HG03432 (cell line): ENCODE measurements at regions not wholly inside any gene's neighbourhood (a gene's known extent, or its start where the extent isn't known, plus 50 kb on each side); places are given as distances from the start of the nearest gene placed in this dataset.

Experiments used
- ATAC-seq: cut with Tn5 transposase; IDR thresholded peaks from one replicate; pipeline ENCODE4 v1.9.1; 2021; ENCODE audit warnings: mild to moderate bottlenecking, moderate library complexity; ENCODE audit not compliant: unreplicated experiment

DNA sequence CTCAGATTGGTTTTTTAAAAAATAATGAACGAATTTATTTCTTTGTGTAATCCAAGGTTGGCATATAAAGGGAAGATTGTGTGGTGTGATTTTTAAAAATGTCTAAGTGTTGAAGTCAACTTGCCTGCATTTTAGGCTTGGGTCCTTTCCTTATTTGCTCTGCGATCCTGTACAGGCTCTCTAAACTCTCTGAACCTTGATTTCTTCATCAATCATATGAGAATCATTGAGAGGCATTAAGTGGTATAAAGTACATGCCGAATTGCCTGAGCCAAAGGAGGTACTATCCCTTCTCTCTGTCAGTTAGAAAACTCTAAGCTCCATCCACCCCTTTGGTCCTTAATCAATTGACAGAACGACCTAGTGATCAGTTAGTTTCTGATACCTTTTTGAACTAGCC is 440.4 kb upstream of the MEX3C start:
- ATAC-seq: no peak

DNA sequence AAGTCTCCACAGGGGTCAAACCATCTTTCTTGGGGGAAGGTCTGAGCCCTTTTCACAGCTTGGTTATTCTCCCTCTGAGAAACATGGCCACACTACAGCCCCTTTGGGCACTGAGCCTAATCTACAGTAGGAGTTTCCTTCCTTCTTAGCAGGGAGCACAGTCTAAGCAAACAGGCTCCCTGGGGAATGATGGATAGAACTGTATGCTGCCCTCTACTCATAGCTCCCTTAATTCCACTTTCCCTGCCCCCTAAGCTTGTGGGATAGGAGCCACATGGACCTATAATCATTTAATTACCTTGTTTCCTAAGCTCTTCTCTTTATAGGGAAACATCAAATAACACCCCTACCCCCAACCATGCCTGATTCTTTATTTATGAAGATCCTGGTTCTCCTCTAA is 442.1 kb upstream of the MEX3C start:
- no peak for ATAC-seq

DNA sequence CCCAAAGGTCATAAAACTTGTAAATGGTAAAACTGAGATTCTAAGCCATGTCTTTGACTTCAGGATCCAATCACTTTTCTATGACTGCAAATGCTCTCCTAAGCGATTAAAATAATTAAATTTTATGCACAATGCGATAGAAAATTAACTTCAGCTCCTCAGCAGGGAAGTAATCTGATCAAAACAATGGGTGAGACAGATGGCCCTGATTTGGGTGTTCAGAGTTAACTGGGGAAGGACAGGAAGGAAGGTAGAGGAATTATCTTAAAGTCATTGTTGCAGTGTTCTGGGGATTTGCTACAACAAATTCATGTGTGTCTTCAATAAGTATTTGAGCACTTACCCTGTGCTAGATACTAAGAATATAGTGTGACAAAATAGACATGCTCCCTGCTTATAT is 446.0 kb upstream of the MEX3C start:
- ATAC-seq: no peak

DNA sequence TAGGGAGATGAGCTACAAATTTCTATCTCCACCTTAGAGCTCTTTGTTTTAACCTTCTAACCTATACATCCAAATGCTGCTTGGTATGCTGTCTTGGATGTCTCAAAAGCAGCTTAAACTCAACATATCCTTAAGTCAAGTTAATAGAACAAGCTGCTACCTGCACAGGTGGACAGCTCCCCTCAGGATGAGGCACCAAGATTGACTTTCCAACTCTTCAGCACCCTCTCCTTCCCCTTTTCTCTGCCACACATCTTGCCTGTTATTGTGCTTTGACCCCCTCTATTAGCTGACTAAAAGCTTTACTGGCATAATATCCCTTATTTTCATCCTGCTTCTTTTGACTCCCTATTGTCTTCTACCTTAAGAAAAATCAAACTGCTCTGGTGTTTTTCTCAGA is 448.1 kb upstream of the MEX3C start:
- ATAC-seq: no peak

DNA sequence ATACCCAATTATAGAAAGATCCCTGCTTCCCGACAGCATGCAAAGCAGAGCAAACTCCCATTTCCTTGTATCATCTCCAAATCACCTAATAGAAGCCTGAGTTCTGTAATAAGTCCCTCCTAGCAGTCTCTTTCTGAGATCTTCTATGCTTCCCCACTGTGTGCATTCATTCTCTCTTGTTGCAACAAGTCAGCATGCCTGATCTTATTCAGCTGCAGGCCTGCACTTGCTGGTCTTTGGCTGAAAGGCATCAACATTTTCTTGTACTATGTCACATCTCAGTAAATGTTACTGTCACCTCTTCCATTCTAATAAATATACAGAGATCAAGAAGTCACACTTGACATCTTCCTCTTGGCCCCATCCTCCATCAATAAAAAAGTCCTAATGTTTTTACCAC is 449.9 kb upstream of the MEX3C start:
- ATAC-seq: no peak

DNA sequence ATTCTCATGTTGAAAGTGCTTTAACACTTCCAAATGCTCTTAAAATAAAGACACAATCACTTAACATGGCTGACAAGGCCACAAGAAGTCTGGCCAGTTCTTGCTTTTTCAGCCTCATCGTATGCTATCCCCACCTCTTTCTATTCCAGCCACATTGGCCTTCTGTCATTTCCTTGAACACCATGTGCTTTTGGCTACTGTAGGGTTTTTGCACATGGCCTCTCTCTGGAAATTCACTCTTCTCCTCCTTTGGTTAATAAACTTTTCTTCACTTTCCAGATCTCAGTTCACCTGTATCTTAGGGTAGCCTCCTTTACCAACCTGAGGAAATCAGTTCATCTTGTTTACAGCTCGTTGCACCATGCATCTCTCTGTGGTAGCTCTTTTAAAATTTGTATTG is 450.5 kb upstream of the MEX3C start:
- no peak for ATAC-seq

DNA sequence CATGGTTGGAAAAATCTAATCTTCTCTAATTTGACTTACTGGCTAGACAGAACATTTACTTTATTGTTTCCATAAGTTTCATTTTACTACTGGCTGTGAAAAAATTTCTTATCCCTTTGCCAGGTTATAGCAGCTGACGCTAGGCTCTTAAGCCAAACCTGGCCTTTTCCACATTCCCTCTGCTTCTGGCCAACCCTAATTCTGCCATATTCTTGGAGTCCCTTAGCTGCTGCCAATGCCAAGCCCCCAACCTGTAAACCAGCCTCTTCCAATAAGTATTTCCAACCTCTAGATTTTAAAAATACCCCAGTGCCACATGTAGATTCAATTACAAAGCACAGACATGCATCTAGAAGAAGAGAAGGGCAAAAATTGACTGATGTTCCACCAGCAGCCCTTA is 452.3 kb upstream of the MEX3C start:
- ATAC-seq: no peak

DNA sequence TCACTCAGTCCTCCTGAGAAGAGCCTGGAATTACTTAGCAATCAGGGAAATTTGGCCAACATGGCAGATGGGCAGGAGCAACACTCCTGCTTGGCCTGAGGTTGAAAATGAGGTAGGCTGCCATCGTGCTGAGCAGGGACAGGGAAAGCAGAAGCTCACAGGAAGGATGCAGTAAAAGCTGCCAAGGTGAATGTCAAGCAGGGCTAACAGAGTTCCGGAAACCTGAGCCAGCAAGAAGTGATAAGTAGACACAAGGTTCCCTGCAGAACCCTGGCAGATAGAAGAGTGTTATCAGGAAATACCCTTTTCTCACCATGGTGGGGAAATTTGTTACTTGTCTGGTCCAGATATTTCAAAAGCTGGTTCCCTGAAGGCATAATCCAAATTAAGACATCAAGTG is 454.3 kb upstream of the MEX3C start:
- ATAC-seq: no peak

DNA sequence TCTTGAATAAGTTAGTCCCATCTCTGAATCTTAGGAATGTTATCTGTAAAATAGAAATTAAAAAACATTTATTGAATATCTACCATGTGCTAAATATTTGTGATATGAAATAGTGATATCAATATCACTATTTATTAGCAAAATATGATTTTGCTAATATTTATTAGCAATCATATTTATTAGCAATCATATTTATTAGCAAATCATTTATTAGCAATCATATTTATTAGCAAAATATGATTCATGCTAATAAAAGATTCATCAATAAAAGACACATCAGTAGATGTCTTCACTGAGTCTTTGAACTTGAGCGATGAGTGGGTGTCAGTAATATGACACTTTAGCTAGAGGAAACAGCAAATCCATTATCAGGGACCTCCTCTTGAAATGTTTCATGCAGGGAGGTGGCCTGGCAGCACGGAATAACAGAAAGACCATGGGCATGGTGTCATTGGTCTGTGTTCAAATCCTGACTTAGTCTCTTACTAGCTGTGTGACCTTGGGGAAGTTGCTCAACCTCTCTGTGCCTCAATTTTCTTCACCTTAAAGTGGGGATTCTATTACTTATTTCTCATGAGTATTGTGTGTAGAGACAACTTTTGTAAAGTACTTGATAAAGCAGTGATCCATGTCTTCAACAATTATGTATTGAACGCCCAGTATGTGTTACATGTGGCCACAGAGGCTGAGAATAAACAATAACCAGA is 456.2 kb upstream of the MEX3C start:
- ATAC-seq: no peak

DNA sequence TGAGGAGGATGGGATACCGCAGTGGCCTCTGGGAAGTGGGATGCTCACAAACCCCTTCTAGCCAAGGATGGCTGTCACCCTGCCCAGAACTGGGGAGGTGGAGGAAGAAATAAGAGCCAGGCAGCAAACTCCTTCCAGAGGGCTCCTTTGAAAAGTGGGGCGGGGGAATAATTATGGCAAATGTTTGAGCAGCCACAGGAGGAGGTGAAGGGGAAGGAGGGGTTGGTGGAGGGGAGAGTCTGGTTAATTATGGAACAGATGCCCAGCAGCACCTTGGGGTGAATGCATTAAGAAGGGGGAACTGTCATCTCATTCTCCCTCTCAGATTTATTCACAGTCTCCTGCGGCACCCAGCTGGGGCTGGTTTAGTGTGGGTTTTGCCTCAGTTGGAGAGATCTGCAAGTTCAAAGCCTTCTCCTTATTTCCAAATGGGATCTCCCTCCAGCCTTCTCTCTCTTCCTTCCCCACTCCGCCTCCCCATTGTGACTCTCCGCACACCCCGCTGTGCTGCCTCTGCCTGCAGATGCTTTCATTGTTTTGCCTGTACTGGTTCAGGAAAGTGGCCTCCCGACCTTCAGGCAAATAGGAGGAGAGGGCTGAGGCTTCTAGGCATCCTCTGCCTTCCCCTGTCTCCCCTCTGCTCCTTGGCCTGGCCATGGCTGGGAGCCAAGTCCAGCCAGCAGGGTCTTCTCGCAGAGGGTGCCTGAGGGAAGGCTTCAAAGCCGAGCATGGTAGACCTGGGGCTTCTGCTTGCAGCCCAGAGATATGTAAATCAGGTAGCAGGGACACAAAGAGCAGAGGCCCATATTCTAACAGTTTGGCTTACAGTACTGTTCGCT is 457.2 kb upstream of the MEX3C start:
- peak; percentile 78 for ATAC-seq

DNA sequence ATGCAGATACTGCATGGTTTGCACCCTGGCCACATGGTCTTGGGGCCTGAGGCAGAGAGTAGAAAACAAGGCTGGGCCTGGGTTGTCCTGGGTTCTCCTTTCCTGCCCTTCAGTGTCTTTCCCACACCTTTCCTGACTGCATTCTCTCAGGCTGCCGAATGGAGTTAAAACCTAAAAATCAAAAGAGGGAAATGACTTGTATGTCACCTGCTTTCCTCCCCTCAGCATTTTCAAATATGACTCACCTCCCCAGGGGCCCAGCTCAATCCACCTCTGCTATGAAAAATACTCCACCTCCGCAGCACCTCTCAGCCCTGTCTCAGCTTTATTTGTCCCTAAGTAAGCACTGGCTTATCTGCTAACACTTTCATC is 457.8 kb upstream of the MEX3C start:
- peak; percentile 93 for ATAC-seq

DNA sequence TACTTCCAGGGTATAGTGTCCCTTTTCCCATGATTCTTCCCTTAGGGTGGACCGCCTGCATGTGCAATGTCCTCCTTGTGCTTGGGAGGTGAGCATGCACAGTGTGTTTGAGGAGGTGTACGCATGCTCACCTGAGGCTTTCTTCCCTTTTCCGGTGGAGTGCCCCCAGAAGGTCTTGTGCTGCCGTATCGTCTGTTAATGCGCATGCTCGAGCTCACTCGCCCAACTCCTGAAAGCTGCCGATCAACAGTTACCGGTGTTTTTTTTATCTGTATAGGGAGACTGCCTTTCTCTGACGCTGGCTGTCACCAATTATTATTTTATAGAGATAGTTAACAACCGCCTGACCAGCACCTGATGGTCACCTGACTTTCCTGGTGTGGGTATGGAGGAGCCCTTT is 458.8 kb upstream of the MEX3C start:
- no peak for ATAC-seq

DNA sequence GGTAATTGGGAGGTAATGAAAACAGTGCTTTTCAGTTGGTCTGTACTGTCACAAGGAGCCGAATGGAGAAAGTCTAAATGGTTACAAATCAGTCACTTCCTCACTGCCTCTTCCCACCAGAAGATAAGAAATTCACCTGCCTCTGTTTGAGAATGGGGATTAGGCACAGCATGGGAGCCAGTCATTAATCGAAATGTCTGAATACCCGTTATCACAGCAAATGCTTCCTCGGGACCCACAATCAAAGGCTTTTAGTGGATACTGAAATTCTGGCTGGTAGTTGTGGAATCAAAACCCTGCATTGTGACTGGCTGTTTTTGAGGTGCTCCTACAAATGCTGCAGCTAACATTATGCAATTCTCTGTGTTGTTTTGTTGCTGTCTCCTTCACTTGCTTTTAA is 461.0 kb upstream of the MEX3C start:
- no peak for ATAC-seq

DNA sequence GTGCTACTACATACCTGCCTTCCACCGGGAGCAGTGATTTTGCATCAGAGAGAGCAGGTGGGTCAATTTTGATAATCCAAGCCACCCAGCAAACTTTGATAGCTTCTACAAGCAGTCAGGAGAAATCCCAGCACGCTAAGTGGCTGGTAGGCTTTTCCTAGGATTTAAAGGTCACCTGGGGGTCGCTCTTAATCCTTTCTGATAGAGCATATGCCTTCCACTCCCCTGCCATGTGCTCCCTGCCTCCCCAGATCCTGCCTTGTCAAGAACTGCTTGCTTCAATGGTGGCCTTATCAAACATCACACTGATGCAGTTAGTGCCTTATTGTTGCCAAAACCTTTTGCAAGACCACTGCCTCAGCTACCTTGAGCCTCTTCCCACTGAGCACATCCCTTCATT is 462.3 kb upstream of the MEX3C start:
- no peak for ATAC-seq

DNA sequence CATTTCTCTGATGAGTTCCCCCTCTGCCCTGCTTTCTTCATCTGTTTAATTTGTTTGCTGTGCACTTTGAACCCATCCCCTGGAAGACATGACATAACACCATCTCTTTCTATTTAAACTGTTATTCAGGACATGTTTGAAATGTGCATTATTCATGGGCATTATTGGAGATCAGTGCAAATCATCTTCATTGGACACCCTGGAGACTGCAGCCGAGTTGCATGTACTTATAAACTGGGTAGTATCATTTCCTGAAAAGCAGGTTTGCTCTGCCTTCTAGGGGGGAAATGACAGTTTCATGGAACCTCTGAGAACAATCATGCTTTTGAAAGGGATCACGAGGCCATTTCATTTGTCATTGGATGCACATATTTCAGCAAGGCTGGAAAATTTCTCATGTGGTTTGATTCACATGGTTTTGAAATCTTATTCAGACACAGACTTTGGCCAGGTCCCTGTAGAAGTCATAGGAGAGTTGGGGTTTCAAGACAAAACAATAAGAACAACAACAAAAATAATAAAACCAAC is 462.8 kb upstream of the MEX3C start:
- no peak for ATAC-seq

DNA sequence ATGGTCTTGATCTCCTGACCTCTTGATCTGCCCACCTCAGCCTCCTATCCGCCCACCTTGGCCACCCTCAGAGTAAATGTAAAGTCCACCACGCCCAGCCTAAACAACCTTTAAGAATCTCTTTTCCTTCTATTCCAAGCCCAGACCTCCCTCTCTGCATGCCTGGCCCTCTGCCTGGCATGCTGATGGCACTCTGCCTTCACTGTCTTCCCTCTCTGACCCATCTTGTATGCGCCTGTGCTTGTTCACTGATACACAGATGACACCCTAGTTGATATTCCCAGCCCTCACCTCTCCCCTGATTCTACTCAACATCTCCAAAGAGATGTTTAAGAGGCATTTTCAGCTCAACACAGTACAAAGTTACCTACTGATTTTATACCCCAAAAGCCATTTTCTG is 466.8 kb upstream of the MEX3C start:
- ATAC-seq: no peak

DNA sequence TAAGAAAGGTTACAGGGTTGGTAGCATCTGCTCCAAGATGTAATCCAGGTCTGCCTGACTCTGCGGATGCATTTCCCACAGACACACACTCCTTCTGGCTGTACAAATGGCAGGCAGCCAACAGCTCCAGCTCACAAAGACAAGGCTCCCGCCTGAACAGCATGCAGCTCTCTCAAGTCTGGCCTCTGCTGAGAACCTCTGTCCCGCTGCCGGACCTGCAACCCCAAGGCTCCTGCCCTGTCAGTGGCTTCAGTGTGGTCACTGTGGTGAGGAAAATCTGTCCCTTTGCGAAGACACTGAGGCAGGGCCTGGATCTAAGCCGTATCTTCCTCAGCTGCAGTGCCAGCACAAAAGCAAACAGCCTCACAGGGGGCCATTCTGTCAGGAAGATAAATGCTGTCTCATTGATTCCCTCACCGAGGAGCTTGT is 469.3 kb upstream of the MEX3C start:
- ATAC-seq: no peak

DNA sequence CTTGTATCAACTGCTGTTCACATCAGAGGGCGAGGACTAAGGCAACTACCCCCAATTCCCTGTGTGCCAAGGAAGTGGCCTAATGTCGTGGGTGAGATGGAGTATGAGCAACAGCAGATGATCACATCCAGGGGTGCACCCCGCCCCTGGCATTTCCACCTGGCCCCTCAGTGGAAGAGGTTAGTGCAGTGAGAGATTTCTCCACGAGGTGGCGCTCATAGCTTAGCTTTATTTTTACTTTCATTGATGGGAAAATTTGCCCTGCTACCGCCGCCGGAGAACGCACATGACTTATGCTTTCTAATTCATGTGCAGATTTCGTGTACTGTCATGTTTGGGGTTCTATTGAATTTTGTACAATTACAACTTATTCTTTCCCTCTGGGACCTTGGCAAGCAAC is 470.6 kb upstream of the MEX3C start:
- ATAC-seq: peak; percentile 73

DNA sequence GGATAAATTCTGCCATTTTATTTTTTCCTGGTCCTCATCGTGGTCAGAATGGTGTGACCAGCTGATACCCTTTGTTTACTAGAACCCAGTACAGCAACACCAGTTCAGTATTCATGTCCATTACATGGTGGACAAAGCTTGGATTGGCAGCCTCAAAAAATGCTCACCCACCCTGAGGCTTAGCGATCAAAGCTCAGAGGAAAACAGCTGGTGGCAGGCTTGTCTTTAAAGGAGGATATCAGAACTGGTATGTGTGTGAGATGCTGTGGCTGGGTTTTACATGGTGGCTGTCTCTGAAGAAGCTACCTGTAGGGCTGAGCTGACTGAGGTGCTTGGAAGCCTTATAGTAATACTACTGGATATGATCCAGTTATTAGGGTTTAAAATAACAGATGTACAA is 471.1 kb upstream of the MEX3C start:
- no peak for ATAC-seq

DNA sequence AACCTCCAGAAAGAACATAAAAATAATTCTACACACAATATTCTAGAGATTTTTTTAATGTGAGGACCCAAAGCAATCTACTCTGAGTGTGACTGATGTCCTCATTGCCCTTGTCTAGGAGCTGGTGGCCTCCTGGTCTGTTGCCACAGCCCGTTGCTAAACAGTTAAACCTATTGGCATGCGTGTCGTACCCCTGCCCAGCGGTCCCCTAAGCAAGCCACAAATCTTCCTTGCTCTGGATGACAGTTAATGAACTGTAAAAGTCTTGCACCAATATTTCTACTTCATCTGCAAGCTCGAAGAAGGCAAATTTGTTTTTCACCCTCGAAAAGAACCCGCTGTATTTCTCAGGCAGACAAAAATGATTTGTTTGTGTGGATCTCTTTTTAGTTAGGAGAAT is 489.1 kb upstream of the MEX3C start:
- no peak for ATAC-seq

DNA sequence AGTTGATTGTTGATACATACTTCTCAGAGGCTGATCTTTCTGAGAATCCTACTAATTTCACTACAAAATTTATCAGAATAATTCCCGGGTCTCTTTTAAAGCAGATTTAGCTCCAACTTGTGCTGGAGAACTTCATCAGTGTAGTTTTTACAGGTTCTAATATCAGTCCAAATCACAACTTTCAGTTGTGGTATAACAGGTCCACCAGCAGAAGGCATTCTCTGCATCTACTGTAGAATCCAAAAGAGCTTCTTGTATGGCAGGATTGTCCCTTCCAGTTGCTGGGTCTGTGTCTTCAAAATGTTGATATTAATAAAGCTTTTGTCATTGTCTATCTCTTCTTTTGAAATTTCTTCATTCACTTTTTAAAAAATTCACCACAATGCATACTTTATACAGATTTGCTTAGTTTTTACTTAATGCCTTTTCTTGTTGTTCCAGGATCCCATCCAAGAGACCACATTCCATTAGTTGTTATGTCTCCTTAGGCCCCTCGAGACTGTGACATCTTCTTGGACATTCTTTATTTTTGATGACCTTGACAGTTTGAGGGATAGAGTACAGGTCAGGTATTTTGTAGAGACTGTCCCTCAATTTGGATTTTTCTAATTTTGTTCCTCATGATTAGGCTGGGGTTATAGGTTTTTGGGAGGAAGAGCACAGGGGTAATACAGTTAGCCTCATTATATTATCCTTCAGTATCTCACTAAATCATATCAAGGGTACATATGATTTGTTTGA is 490.5 kb upstream of the MEX3C start:
- no peak for ATAC-seq

DNA sequence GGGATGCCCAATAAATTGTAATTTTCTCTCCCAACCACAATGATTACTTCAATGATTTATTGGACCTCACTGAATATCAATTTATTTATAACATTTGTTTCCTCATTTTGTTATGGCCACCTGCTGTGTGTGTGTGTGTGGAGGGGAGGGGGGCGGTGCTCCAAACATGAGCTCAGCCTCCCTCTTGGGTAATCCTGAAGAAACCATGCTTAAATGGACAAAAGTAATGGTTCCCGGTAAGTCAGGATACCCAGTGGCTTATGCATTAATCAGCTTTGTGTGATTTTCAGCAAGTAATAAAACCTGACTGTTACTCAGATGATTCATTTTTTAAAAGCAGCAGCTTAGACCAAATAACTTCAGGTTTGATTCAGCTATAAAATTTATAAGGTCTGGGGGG is 495.1 kb upstream of the MEX3C start:
- no peak for ATAC-seq
